LNCaP clone FGC (cell line): ENCODE measurements at regions not wholly inside any gene's neighbourhood (a gene's known extent, or its start where the extent isn't known, plus 50 kb on each side); places are given as distances from the start of the nearest gene placed in this dataset.

ENCODE experiments used
- DNase-seq: peaks from one replicate; pipeline ENCODE4 v3.0.0-alpha.2; 2011; ENCODE audit warnings: low read depth
- H3K4me3 ChIP-seq: 2 replicates; pipeline ENCODE4 v1.5.1; 2011; ENCODE audit warnings: mild to moderate bottlenecking, low read depth, low read length, control low read depth
- TF ChIP-seq, protein P1 (sequence below): IDR thresholded peaks from 2 replicates; pipeline ENCODE4 v1.5.1; 2012; ENCODE audit warnings: mild to moderate bottlenecking; ENCODE audit not compliant: control insufficient read depth, insufficient read depth; ENCODE audit errors: extremely low read depth

DNA sequence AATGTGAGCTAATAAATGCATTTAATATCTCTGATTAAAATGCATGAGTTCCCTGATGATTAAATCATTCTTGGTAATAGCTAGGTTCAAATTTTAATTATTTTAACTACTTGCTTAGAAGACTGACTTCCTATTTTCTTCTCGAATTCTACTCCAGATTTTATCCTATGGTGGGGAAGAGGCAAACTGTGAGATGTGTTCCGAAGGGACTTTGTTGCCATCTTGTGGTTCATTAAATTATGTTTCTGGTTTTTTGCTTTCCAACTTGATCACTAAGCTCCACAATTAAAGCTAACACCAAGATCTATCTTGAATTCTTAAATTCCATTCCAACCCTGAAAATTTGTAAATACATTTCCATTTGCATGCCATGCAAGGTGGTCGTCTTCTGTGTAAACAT is 538.4 kb upstream of the PCDH20 start:
- TF ChIP-seq, protein P1, sequence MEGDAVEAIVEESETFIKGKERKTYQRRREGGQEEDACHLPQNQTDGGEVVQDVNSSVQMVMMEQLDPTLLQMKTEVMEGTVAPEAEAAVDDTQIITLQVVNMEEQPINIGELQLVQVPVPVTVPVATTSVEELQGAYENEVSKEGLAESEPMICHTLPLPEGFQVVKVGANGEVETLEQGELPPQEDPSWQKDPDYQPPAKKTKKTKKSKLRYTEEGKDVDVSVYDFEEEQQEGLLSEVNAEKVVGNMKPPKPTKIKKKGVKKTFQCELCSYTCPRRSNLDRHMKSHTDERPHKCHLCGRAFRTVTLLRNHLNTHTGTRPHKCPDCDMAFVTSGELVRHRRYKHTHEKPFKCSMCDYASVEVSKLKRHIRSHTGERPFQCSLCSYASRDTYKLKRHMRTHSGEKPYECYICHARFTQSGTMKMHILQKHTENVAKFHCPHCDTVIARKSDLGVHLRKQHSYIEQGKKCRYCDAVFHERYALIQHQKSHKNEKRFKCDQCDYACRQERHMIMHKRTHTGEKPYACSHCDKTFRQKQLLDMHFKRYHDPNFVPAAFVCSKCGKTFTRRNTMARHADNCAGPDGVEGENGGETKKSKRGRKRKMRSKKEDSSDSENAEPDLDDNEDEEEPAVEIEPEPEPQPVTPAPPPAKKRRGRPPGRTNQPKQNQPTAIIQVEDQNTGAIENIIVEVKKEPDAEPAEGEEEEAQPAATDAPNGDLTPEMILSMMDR, result peak; percentile 55
- no peak for DNase-seq
- H3K4me3 ChIP-seq, result no peak overlapping the region

DNA sequence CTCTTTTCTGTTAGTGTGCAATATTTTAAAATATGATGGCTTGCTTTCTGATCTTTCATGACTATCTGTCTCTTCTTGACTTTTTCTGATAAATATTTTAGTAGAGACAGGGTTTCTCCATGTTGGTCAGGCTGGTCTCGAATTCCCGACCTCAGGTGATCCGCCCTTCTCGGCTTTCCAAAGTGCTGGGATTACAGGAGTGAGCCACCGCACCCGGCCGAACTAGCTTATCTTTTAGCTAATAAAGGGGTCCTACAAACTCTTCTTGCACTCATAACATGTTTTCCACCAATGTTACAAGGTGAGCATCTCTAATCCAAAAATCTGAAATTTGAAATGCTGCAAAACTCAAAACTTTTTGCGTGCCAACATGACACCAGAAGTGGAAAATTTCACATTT is 535.2 kb upstream of the PCDH20 start:
- TF ChIP-seq, protein P1, result no peak
- DNase-seq, result no peak
- H3K4me3 ChIP-seq, result no peak overlapping the region

DNA sequence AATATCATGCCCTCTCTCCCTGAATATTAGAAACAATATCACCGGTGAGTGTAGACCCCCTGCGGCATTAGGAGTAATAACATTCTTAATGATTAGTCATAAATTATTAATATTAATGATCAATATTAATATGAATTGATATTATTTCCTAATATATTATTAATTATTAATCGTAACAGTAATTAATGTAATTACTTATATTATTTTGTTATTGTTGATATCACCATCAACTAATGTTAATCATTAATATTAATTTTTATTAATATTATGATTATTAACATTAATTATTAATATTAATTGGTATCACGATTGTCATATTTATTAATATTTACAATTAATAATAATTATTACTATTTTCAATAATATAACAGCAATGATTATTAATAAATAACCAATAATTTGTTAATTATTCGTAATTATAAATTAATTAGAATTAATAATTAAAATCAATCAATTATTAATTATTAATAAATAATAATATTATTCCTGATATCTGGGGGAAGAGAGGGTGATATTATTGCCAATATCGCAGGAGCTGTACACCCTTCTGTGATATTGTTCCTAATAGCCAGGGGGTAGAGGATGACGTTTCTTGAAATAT is 528.8 kb upstream of the PCDH20 start:
- TF ChIP-seq, protein P1, result no peak
- H3K4me3 ChIP-seq, result no peak overlapping the region
- DNase-seq, result no peak

DNA sequence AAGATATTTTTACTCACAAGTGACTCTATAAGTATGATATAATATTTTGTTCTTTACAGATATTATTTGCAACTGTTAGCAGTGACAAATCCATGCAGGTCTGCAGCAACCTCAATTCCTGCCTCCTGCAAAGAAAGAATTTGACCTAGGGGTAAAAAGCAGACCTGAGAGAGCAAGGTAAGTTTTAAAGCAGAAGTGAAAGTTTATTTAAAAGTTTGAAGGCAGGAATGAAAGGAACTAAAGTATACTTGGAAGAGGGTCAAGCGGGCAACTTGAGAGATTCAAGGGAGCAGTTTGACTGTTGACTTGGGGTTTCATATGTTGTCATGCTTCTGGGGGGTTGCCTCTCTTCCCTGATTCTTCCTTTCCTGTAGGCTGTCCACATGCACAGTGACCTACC is 520.1 kb upstream of the PCDH20 start:
- DNase-seq, result no peak
- TF ChIP-seq, protein P1, result no peak

DNA sequence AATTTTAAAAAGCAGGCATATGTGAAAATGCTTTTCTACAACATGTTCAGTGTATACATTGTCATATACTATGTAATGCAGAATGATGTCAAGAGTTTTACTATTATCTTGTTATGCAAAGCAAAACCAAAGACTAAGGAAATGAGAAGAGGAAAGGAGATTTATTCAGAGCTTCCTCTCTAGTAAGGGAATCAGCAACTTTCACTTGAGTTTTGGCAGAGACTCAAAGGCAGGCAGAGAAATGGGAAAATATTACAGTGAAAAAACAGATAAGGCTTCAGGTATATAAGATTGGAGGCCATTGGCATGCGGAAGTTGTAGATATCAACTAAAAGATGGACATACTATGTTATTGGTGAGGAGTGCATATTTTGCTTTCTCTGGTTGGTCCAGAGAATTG is 512.0 kb upstream of the PCDH20 start:
- no peak overlapping the region for H3K4me3 ChIP-seq
- no peak for DNase-seq
- TF ChIP-seq, protein P1, result no peak

More for the DNA sequence above, 520.1 kb upstream of the PCDH20 start:
- no peak overlapping the region for H3K4me3 ChIP-seq

DNA sequence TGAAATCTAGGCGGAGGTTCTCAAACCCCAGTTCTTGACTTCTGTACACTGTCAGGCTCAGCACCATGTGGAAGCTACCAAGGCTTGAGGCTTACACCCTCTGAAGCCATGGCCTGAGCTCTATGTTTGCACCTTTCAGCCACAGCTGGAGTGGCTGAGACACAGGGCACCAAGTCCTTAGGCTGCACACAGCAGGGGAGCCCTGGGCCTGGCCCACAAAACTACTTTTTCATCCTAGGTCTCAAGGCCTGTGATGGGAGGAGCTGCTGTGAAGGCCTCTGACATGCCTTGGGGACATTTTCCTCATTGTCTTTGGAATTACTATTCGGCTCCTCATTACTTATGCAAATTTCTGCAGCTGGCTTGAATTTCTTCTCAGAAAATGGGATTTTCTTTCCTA is 503.2 kb upstream of the PCDH20 start:
- H3K4me3 ChIP-seq, result no peak overlapping the region
- TF ChIP-seq, protein P1, result no peak
- no peak for DNase-seq

DNA sequence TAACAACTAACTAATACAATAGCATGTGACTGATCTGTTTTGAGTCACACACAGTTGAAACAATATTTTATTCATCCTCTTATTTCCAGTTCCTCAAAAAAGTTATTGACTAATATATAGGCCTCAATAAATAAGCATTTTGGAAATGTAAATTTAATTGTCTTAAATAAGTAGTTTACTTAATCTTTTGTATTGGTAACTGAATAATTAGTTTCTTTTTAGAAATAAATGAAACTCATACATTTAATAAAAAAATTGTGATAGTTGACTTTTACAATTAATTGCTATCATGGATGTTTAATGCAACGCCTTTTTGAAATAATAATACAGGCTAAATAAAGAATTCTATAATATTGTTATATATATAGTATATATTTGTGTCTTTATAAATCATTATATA is 500.8 kb upstream of the PCDH20 start:
- no peak for DNase-seq
- no peak overlapping the region for H3K4me3 ChIP-seq
- TF ChIP-seq, protein P1, result no peak
